ENCODE measurements at regions not wholly inside any gene's neighbourhood (a gene's known extent, or its start where the extent isn't known, plus 50 kb on each side); places are given as distances from the start of the nearest gene placed in this dataset.

GRCh38 chr5:67510204-67510603 is 313.6 kb upstream of the CD180 start:
- no peak for TF ChIP-seq CTCF (IDR thresholded peaks at IDR 0.05)
- H3K4me3 Mint-ChIP-seq: no peak overlapping the region
- H3K36me3 Mint-ChIP-seq (ENCODE audit: low read depth): no peaks in the 10 kb centered on the region
- H3K9me3 Mint-ChIP-seq: peaks cover 4% of the 10 kb centered on the region; the same call in 1 of the 2 replicates
- no peaks in the 10 kb centered on the region for H3K4me1 Mint-ChIP-seq (ENCODE audit: low read depth)
- no peak overlapping the region for H3K27ac Mint-ChIP-seq
- peaks cover 4% of the 10 kb centered on the region; the same call in 1 of the 2 replicates for H3K27me3 Mint-ChIP-seq (ENCODE audit: insufficient read depth)
- no peak for DNase-seq

- Mint-ChIP-seq H3K27ac (no peak overlapping the region), H3K4me1 (ENCODE audit: low read depth) (no peaks in the 10 kb centered on the region), H3K4me3 (no peak overlapping the region), H3K27me3 (ENCODE audit: insufficient read depth) (peaks cover 4% of the 10 kb centered on the region; the same call in 1 of the 2 replicates), H3K9me3 (peaks cover 4% of the 10 kb centered on the region; the same call in 1 of the 2 replicates), H3K36me3 (ENCODE audit: low read depth) (no peaks in the 10 kb centered on the region)
- TF ChIP-seq CTCF (IDR thresholded peaks at IDR 0.05): no peak
- no peak for DNase-seq
These were observed 313.0 kb upstream of the CD180 start for GRCh38 chr5:67509402-67510186.

DNA sequence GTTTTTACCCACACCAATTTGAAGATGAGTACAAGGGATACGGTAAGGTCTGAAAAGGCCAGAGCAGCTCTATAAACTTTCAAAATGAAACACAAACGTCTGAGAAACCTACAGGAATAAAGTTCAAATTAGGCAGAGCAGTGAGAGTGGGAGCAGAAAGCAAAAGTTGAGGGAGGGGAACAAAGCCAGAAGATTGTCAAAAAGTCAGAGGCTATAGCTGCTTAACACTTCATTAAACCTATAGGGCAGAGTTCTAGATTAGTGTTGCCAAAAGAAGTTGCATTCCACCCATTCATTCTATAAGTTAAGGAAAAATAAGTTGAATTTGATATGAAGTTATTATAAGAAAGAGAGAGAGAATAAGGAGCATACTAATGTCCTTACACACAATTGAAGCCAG is 309.6 kb upstream of the CD180 start:
- Mint-ChIP-seq H3K36me3 (ENCODE audit: low read depth) (no peaks in the 10 kb centered on the region), H3K4me1 (ENCODE audit: low read depth) (no peaks in the 10 kb centered on the region), H3K9me3 (peaks cover 4% of the 10 kb centered on the region; the same call in 1 of the 2 replicates), H3K27me3 (ENCODE audit: insufficient read depth) (peaks cover 4% of the 10 kb centered on the region; the same call in 1 of the 2 replicates), H3K27ac (no peak overlapping the region), H3K4me3 (no peak overlapping the region)
- no peak for DNase-seq
- TF ChIP-seq CTCF (IDR thresholded peaks at IDR 0.05): no peak

DNA sequence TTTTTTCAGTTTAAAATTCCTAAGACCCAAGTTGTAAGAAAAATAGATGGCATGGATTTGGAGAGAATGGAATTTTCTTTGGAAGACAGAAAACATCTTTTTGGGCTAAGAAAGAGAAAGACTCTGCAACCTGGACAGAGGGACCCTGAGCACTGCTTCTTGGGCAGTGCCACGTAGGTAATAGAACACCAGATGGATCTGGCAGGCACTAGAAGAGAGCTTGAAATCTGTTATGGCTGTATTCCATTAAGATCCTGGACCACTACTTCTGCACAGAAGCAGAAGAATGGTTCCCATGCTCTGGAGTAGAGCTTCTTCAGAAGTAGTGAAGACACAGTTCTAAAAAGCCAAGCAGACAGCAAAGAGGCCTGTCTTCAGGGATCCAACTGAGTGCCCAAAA is 306.4 kb upstream of the CD180 start:
- Mint-ChIP-seq H3K9me3 (peaks cover 16% of the 10 kb centered on the region; the same call in 1 of the 2 replicates), H3K4me1 (ENCODE audit: low read depth) (no peaks in the 10 kb centered on the region), H3K4me3 (no peak overlapping the region), H3K27ac (no peak overlapping the region), H3K36me3 (ENCODE audit: low read depth) (no peaks in the 10 kb centered on the region), H3K27me3 (ENCODE audit: insufficient read depth) (peaks cover 4% of the 10 kb centered on the region; the same call in 1 of the 2 replicates)
- TF ChIP-seq CTCF (IDR thresholded peaks at IDR 0.05): no peak
- no peak for DNase-seq

GRCh38 chr5:67496051-67496450 is 299.5 kb upstream of the CD180 start:
- no peak for DNase-seq
- TF ChIP-seq CTCF (IDR thresholded peaks at IDR 0.05): no peak
- Mint-ChIP-seq H3K4me1 (ENCODE audit: low read depth) (no peaks in the 10 kb centered on the region), H3K27ac (no peak overlapping the region), H3K27me3 (ENCODE audit: insufficient read depth) (no peaks in the 10 kb centered on the region), H3K36me3 (ENCODE audit: low read depth) (no peaks in the 10 kb centered on the region), H3K4me3 (no peak overlapping the region), H3K9me3 (peaks cover 12% of the 10 kb centered on the region; the same call in 1 of the 2 replicates)

Data from HFFc6 (cell line).